WTC11 (cell line): ENCODE measurements at regions not wholly inside any gene's neighbourhood (a gene's known extent, or its start where the extent isn't known, plus 50 kb on each side); places are given as distances from the start of the nearest gene placed in this dataset.

Experiments used
- SP1 ChIP-seq: sonication (generic); formaldehyde crosslinking; conservative IDR thresholded peaks from 2 replicates; pipeline ENCODE4 v1.8.1; 2022; ENCODE audit warnings: missing genetic modification reagents
- TEAD4 ChIP-seq: sonication (generic); formaldehyde crosslinking; IDR thresholded peaks from 2 replicates; pipeline ENCODE4 v1.8.0; 2022; ENCODE audit warnings: mild to moderate bottlenecking, missing genetic modification reagents
- TF ChIP-seq, protein P1 (sequence below): fragments of 200-600 bp; IDR thresholded peaks from 2 replicates; pipeline ENCODE4 v1.8.0; 2022; ENCODE audit warnings: antibody characterized with exemption

DNA sequence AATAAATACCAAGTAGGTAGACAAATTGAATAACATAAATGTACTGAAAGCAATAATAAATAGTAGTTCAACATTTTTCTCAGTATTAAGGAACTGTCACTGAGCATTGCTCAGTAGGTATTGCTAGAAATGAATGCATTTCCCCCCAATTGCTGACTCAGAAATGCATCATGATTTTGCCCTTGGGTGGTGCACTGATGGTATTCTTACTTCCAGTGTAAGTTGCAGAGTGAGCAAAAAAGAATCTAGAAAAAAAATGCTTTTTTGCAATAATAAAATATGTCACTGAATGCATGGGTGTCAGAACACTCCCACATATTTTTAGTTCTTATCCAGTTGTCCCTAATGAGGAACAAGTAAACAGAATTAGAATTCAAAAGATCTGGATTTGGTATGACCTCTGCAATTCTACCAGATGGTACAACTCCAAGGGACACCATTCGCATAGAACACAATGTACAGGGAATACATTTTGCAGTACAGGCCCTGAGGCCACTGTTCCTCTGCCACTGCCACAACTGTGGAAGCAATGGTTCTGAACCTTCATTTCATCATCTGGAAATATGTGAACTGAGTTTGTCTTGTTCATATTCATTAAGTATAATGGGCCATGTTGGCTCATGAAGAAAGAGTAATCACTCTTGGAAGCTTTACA lies 78.0 kb downstream of the ATP6V1G3 start:
- TF ChIP-seq, protein P1, sequence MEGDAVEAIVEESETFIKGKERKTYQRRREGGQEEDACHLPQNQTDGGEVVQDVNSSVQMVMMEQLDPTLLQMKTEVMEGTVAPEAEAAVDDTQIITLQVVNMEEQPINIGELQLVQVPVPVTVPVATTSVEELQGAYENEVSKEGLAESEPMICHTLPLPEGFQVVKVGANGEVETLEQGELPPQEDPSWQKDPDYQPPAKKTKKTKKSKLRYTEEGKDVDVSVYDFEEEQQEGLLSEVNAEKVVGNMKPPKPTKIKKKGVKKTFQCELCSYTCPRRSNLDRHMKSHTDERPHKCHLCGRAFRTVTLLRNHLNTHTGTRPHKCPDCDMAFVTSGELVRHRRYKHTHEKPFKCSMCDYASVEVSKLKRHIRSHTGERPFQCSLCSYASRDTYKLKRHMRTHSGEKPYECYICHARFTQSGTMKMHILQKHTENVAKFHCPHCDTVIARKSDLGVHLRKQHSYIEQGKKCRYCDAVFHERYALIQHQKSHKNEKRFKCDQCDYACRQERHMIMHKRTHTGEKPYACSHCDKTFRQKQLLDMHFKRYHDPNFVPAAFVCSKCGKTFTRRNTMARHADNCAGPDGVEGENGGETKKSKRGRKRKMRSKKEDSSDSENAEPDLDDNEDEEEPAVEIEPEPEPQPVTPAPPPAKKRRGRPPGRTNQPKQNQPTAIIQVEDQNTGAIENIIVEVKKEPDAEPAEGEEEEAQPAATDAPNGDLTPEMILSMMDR: no peak
- TF ChIP-seq SP1 (CRISPR knock-in tag) (no peak), TEAD4 (CRISPR knock-in tag) (no peak)
